Endothelial cell of umbilical vein (primary cell): ENCODE measurements at regions not wholly inside any gene's neighbourhood (a gene's known extent, or its start where the extent isn't known, plus 50 kb on each side); places are given as distances from the start of the nearest gene placed in this dataset.

Source experiments
- BruUV-seq: library from RNA; stranded (reverse); fragments of 400-500 nt; replicated peaks from 2 replicates; lab custom pipeline; 2021; lab: Mats Ljungman, UMichigan
- CTCF ChIA-PET: fragments of 300-600, 350-600 bp; sonication (Branson Sonifier 250); formaldehyde crosslinking; loops from one replicate; lab custom pipeline; 2021; ENCODE audit warnings: antibody characterized with exemption, inconsistent platforms; lab: Charles Lee
- POLR2A ChIA-PET: fragments of 300-600, 350-600 bp; sonication (Branson Sonifier 250); formaldehyde crosslinking; loops from one replicate; lab custom pipeline; 2021; ENCODE audit warnings: antibody characterized with exemption, inconsistent platforms; lab: Charles Lee
- DNase-seq: peaks from one replicate; pipeline ENCODE4 v3.0.0-alpha.2; 2011; ENCODE audit warnings: low read depth, low spot score
- FAIRE-seq: peaks from 2 replicates; lab custom pipeline; 2011; peaks lifted over from hg19 to GRCh38; lab: Jason Lieb, UNC
- H2AFZ ChIP-seq: 2 replicates; pipeline ENCODE4 v1.6.0; 2012; ENCODE audit warnings: low read depth, low read length, control low read depth, inconsistent platforms
- H3K27ac ChIP-seq: 2 replicates; pipeline ENCODE4 v1.5.1; 2011; ENCODE audit warnings: low read depth, mild to moderate bottlenecking, control low read depth, low read length, moderate library complexity; ENCODE audit not compliant: insufficient read depth
- H3K27me3 ChIP-seq, 2 experiments: 2 replicates each; pipeline versions ENCODE4 v1.6.0 to v1.6.1; 2011; ENCODE audit warnings: low read length in 2 of 2, mixed read lengths in 1 of 2; ENCODE audit not compliant: control insufficient read depth in 2 of 2, insufficient read depth in 2 of 2
- H3K36me3 ChIP-seq, 2 experiments: 2 replicates in 1 of 2; 3 replicates in 1 of 2; pipeline ENCODE4 v1.5.1; 2011; ENCODE audit warnings: low read length in 2 of 2, mild to moderate bottlenecking in 1 of 2, moderate library complexity in 1 of 2; ENCODE audit not compliant: control insufficient read depth in 2 of 2, insufficient read depth in 2 of 2; ENCODE audit errors: extremely low read depth in 1 of 2
- H3K4me1 ChIP-seq: 3 replicates; pipeline ENCODE4 v1.5.1; 2011; ENCODE audit warnings: mild to moderate bottlenecking, low read length; ENCODE audit not compliant: control insufficient read depth, insufficient read depth; ENCODE audit errors: extremely low read depth
- H3K4me2 ChIP-seq: 2 replicates; pipeline ENCODE4 v1.6.1; 2011; ENCODE audit warnings: low read length, control low read depth, mixed read lengths; ENCODE audit not compliant: insufficient read depth
- H3K4me3 ChIP-seq, 3 experiments: fragments of 200-600 bp in 1 of 3; sonication (generic), shearing (Covaris generic) in 1 of 3; replicated peaks in 1 of 3; 2 replicates each; pipeline ENCODE4 v1.5.1; 2011 to 2016; ENCODE audit warnings: control low read depth in 3 of 3, low read length in 3 of 3, mild to moderate bottlenecking in 2 of 3, inconsistent platforms in 1 of 3, low read depth in 1 of 3, moderate library complexity in 1 of 3; ENCODE audit not compliant: insufficient read depth in 1 of 3
- H3K79me2 ChIP-seq: 2 replicates; pipeline ENCODE4 v1.6.0; 2012; ENCODE audit warnings: low read length, inconsistent platforms; ENCODE audit not compliant: control insufficient read depth, insufficient read depth
- H3K9ac ChIP-seq: replicated peaks from 2 replicates; pipeline ENCODE3; 2011; ENCODE audit warnings: low read length, control low read depth; ENCODE audit not compliant: insufficient read depth; ENCODE audit errors: extremely low read depth
- H3K9me1 ChIP-seq: replicated peaks from 3 replicates; pipeline ENCODE4 v1.6.0; 2011; ENCODE audit warnings: mild to moderate bottlenecking, low read length; ENCODE audit not compliant: control insufficient read depth, insufficient read depth; ENCODE audit errors: extremely low read depth
- H3K9me3 ChIP-seq: replicated peaks from 2 replicates; pipeline ENCODE4 v1.5.1; 2012; ENCODE audit warnings: low read length, inconsistent platforms; ENCODE audit not compliant: control insufficient read depth, insufficient read depth
- H4K20me1 ChIP-seq: replicated peaks from 2 replicates; pipeline ENCODE3; 2011; ENCODE audit warnings: mild to moderate bottlenecking, low read length; ENCODE audit not compliant: control insufficient read depth, insufficient read depth; ENCODE audit errors: extremely low read depth
- CTCF ChIP-seq, 2 donors: IDR thresholded peaks; 1 replicate in 1 of 2; 2 replicates in 1 of 2; pipeline ENCODE4 v1.5.1; 2011; ENCODE audit warnings: low read length in 2 of 2, mild to moderate bottlenecking in 2 of 2, moderate library complexity in 2 of 2, control low read depth in 1 of 2, inconsistent platforms in 1 of 2, low read depth in 1 of 2; ENCODE audit not compliant: insufficient read depth in 1 of 2; ENCODE audit errors: extremely low read depth in 1 of 2
- EZH2 ChIP-seq: IDR thresholded peaks from 2 replicates; pipeline ENCODE4 v1.6.1; 2012; ENCODE audit warnings: borderline replicate concordance, low read depth, mild to moderate bottlenecking, moderate library complexity, low read length, inconsistent platforms; ENCODE audit not compliant: severe bottlenecking
- FOS ChIP-seq: IDR thresholded peaks from 2 replicates; pipeline ENCODE4 v1.6.1; 2011; ENCODE audit warnings: mild to moderate bottlenecking, low read length, moderate library complexity, borderline replicate concordance; ENCODE audit not compliant: insufficient read depth
- GATA2 ChIP-seq: IDR thresholded peaks from 2 replicates; pipeline ENCODE4 v1.7.0; 2011; ENCODE audit warnings: low read depth, mild to moderate bottlenecking, moderate library complexity, mixed read lengths, low read length; ENCODE audit not compliant: insufficient read length, insufficient read depth
- JUN ChIP-seq: IDR thresholded peaks from 2 replicates; pipeline ENCODE4 v1.6.1; 2011; ENCODE audit warnings: borderline replicate concordance, low read depth; ENCODE audit not compliant: insufficient read length, insufficient read depth
- MAX ChIP-seq: IDR thresholded peaks from 2 replicates; pipeline ENCODE4 v1.6.1; 2011; ENCODE audit not compliant: insufficient read depth, insufficient read length
- MYC ChIP-seq: IDR thresholded peaks from one replicate; pipeline ENCODE4 v1.6.1; 2011; ENCODE audit warnings: mild to moderate bottlenecking, low read depth, low read length
- POLR2A ChIP-seq: IDR thresholded peaks from 2 replicates; pipeline ENCODE4 v1.6.1; 2012; ENCODE audit warnings: low read depth, mild to moderate bottlenecking, control low read depth, low read length
- POLR2AphosphoS5 ChIP-seq: IDR thresholded peaks from 2 replicates; pipeline ENCODE4 v1.6.1; 2012; ENCODE audit warnings: low read depth, mild to moderate bottlenecking, control low read depth, low read length, moderate library complexity; ENCODE audit not compliant: insufficient read depth
- dilution Hi-C: fragments of 300-500 bp; cut with MboI; formaldehyde crosslinking; loops from one replicate; pipeline ENCODE4 v1.15.0; 2019; ENCODE audit warnings: low sequenced_read_pairs; ENCODE audit not compliant: extremely low pct_ligation_motif_present
- intact Hi-C: fragments of 100-400 bp; cut with micrococcal nuclease; formaldehyde crosslinking; loops from one replicate; pipeline ENCODE4 v1.10.0; 2022

- dilution Hi-C loops: no loop called here
- CTCF ChIA-PET: no interaction called here
- POLR2A ChIA-PET: no interaction called here
These were observed 212.8 kb upstream of the NOVA1 start for GRCh38 chr14:26810631-26811030.

More at GRCh38 chr14:26810631-26811030, 212.8 kb upstream of the NOVA1 start:
- H3K4me1 ChIP-seq: peaks cover 7% of the 10 kb centered on the region
- no peaks in the 10 kb centered on the region for H3K36me3 ChIP-seq
- no peaks in the 10 kb centered on the region for H3K79me2 ChIP-seq
- no peak for FAIRE-seq
- intact Hi-C loops: no loop called here
- no peaks in the 10 kb centered on the region for H3K9me1 ChIP-seq
- no peak overlapping the region for H2AFZ ChIP-seq
- H4K20me1 ChIP-seq: no peaks in the 10 kb centered on the region
- no peaks in the 10 kb centered on the region for H3K9me3 ChIP-seq
- H3K27me3 ChIP-seq: no peaks in the 10 kb centered on the region
- TF ChIP-seq POLR2A (no peak), GATA2 (no peak), EZH2 (no peak), MAX (no peak), FOS (no peak), JUN (no peak), CTCF (IDR thresholded peaks at IDR 0.05; ENCODE audit: extremely low read depth in 1 of 2, insufficient read depth in 1 of 2, low read depth in 1 of 2, low read length in 2 of 2) (no peak), MYC (no peak), POLR2AphosphoS5 (no peak)
- DNase-seq: no peak
- H3K27ac ChIP-seq: no peak overlapping the region
- H3K4me2 ChIP-seq: no peak overlapping the region
- no peak overlapping the region for H3K4me3 ChIP-seq
- no TSS peak for BruUV-seq
- no peak overlapping the region for H3K9ac ChIP-seq
